Naive thymus-derived CD8-positive, alpha-beta T cell (primary cell): ENCODE measurements at regions not wholly inside any gene's neighbourhood (a gene's known extent, or its start where the extent isn't known, plus 50 kb on each side); places are given as distances from the start of the nearest gene placed in this dataset.

Experiments used
- ATAC-seq, 2 donors: fragments of 150-1000 bp; cut with Tn5 transposase in 1 of 2; sonication (Bioruptor Pico), chemical (Tn5 transposase) in 1 of 2; 1 replicate in 1 of 2; 2 replicates in 1 of 2; pipeline ENCODE4 v1.10.0; 2021; ENCODE audit warnings: mild to moderate bottlenecking in 2 of 2, moderate library complexity in 2 of 2
- POLR2A ChIA-PET: fragments of 350-600 bp; sonication (Branson Sonifier 250); formaldehyde crosslinking; loops from one replicate; lab custom pipeline; 2021; ENCODE audit warnings: antibody characterized with exemption; lab: Charles Lee
- DNase-seq, 10 donors: peaks; one replicate each; pipeline versions ENCODE4 v3.0.0 to v3.0.0-alpha.2; 2020 to 2022
- H3K27ac Mint-ChIP-seq, 10 donors: one replicate each; pipeline ENCODE4 v1.8.0; 2020 to 2022; ENCODE audit warnings: mild to moderate bottlenecking in 10 of 10, mixed read lengths in 10 of 10, moderate library complexity in 4 of 10, inconsistent platforms in 1 of 10
- H3K27me3 Mint-ChIP-seq, 5 donors: one replicate each; pipeline ENCODE4 v1.8.0; 2021 to 2022; ENCODE audit warnings: mixed read lengths in 5 of 5
- H3K36me3 Mint-ChIP-seq, 3 donors: one replicate each; pipeline ENCODE4 v1.8.0; 2020 to 2022; ENCODE audit warnings: mixed read lengths in 3 of 3, mild to moderate bottlenecking in 2 of 3, inconsistent platforms in 1 of 3
- H3K4me1 Mint-ChIP-seq, 4 donors: one replicate each; pipeline ENCODE4 v1.8.0; 2021 to 2022; ENCODE audit warnings: mixed read lengths in 4 of 4
- H3K4me3 Mint-ChIP-seq, 10 donors: one replicate each; pipeline ENCODE4 v1.8.0; 2020 to 2022; ENCODE audit warnings: mild to moderate bottlenecking in 10 of 10, mixed read lengths in 10 of 10, moderate library complexity in 6 of 10, inconsistent platforms in 1 of 10
- H3K9me3 Mint-ChIP-seq, 9 donors: one replicate each; pipeline ENCODE4 v1.8.0; 2020 to 2022; ENCODE audit warnings: mixed read lengths in 9 of 9, mild to moderate bottlenecking in 3 of 9, inconsistent platforms in 1 of 9, moderate library complexity in 1 of 9

GRCh38 chr4:167622481-167623240, 388.4 kb upstream of the SPOCK3 start:
- no peaks in the 10 kb centered on the region for H3K27me3 Mint-ChIP-seq
- H3K4me1 Mint-ChIP-seq: no peaks in the 10 kb centered on the region
- H3K27ac Mint-ChIP-seq: no peak overlapping the region
- DNase-seq: peak in 1 of 10 donors; percentile 5
- H3K36me3 Mint-ChIP-seq: no peaks in the 10 kb centered on the region
- no peak overlapping the region for H3K4me3 Mint-ChIP-seq
- peaks cover 0 to 8% (median 0%) of the 10 kb centered on the region in 9 donors for H3K9me3 Mint-ChIP-seq
- POLR2A ChIA-PET: no interaction called here
- ATAC-seq: no peak

- H3K27me3 Mint-ChIP-seq: no peaks in the 10 kb centered on the region
- H3K4me1 Mint-ChIP-seq: no peaks in the 10 kb centered on the region
- POLR2A ChIA-PET: no interaction called here
- DNase-seq: no peak
- no peak overlapping the region for H3K27ac Mint-ChIP-seq
- ATAC-seq: no peak
- H3K36me3 Mint-ChIP-seq: no peaks in the 10 kb centered on the region
- no peak overlapping the region for H3K4me3 Mint-ChIP-seq
- H3K9me3 Mint-ChIP-seq: peaks cover 0 to 4% (median 0%) of the 10 kb centered on the region in 9 donors
Measured at GRCh38 chr4:167623241-167623572, 388.9 kb upstream of the SPOCK3 start.

GRCh38 chr4:167629272-167629671, 395.0 kb upstream of the SPOCK3 start:
- DNase-seq: no peak
- POLR2A ChIA-PET: no interaction called here
- Mint-ChIP-seq H3K4me3 (no peak overlapping the region), H3K4me1 (no peaks in the 10 kb centered on the region), H3K9me3 (peaks cover 0 to 15% (median 5%) of the 10 kb centered on the region in 9 donors), H3K27ac (no peak overlapping the region), H3K36me3 (no peaks in the 10 kb centered on the region), H3K27me3 (no peaks in the 10 kb centered on the region)
- ATAC-seq: no peak

DNA sequence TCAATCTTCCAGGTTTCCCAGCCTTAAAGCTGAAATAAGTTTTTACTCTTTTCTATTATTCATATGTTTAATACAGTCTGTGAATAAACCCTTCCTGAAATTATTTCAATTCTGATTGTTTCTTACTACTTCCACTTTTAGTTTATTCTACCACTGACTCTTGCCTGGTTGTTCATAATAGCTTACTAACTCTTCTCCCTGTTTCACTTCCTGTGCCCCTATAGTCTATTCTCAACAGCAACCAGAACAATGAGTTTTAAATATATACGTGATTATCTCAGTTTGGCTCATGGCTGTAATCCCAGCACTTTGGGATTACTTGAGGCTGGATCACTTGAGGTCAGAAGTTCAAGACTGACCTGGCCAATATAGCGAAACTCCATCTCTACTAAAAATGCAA, 408.0 kb upstream of the SPOCK3 start:
- POLR2A ChIA-PET: no interaction called here
- ATAC-seq (no peak), DNase-seq (no peak)
- Mint-ChIP-seq H3K27me3 (no peaks in the 10 kb centered on the region), H3K27ac (no peak overlapping the region), H3K4me1 (no peaks in the 10 kb centered on the region), H3K4me3 (no peak overlapping the region), H3K36me3 (no peaks in the 10 kb centered on the region), H3K9me3 (peaks cover 0 to 17% (median 3%) of the 10 kb centered on the region in 9 donors)

GRCh38 chr4:167645358-167645757, 411.1 kb upstream of the SPOCK3 start:
- no peaks in the 10 kb centered on the region for H3K4me1 Mint-ChIP-seq
- DNase-seq (no peak), ATAC-seq (no peak)
- H3K36me3 Mint-ChIP-seq: no peaks in the 10 kb centered on the region
- no peak overlapping the region for H3K4me3 Mint-ChIP-seq
- no peak overlapping the region for H3K27ac Mint-ChIP-seq
- POLR2A ChIA-PET: no interaction called here
- H3K27me3 Mint-ChIP-seq: no peaks in the 10 kb centered on the region
- H3K9me3 Mint-ChIP-seq: peaks cover 0 to 12% (median 0%) of the 10 kb centered on the region in 9 donors

GRCh38 chr4:167652267-167652666, 418.0 kb upstream of the SPOCK3 start:
- H3K4me3 Mint-ChIP-seq: no peak overlapping the region
- DNase-seq (no peak), ATAC-seq (no peak)
- H3K9me3 Mint-ChIP-seq: peaks cover 0 to 22% (median 4%) of the 10 kb centered on the region in 9 donors
- no peaks in the 10 kb centered on the region for H3K36me3 Mint-ChIP-seq
- no peak overlapping the region for H3K27ac Mint-ChIP-seq
- H3K4me1 Mint-ChIP-seq: no peaks in the 10 kb centered on the region
- POLR2A ChIA-PET: no interaction called here
- no peaks in the 10 kb centered on the region for H3K27me3 Mint-ChIP-seq

DNA sequence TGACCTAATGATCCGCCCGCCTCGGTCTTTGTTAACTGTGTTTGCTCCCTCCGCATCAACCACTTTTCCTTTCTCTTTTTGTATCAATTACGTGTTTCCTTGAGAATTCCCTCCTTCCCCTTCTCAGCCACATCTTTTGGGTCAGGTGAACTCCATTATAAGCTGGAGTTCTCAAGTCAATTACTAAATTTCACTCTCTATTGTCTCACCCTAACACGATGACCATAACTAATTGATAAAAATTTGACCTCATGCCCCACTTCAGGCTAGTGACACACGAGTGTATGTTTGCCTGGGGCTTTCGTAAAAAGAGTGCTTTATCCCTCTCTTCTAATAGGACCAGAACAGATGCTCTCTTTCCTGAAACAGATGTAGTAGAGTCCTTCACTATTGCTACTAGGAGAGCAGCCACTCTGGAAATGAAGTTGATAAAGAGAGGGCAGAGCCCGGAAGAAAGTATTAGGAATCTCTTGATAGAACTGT, 403.6 kb upstream of the ANXA10 start:
- ATAC-seq (no peak), DNase-seq (no peak)
- POLR2A ChIA-PET: no interaction called here
- H3K27me3 Mint-ChIP-seq: no peaks in the 10 kb centered on the region
- no peaks in the 10 kb centered on the region for H3K36me3 Mint-ChIP-seq
- no peak overlapping the region for H3K27ac Mint-ChIP-seq
- H3K4me1 Mint-ChIP-seq: no peaks in the 10 kb centered on the region
- H3K9me3 Mint-ChIP-seq: peaks cover 0 to 16% (median 5%) of the 10 kb centered on the region in 9 donors
- H3K4me3 Mint-ChIP-seq: no peak overlapping the region

DNA sequence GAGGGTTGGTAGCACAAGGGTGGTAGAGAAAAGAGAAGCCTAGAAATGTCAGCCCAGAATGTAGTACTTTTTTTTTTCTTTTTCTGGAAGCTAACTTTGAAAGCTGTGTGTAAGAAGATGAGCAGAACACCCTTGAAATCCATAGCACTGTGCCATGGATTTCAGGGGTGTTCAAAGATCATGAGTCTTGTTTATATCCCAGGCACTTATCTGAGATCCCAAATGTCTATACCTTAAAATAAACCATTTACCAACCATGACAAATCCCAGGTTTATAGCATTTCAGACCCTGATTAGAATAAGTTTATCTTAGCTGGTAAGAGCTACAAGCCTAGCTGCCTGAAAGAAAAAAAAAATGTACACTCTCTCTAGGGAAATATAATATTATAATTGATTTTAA, 389.9 kb upstream of the ANXA10 start:
- no peak for DNase-seq
- no peaks in the 10 kb centered on the region for H3K4me1 Mint-ChIP-seq
- no peak for ATAC-seq
- no peak overlapping the region for H3K27ac Mint-ChIP-seq
- H3K9me3 Mint-ChIP-seq: peaks cover 0 to 11% (median 0%) of the 10 kb centered on the region in 9 donors
- H3K36me3 Mint-ChIP-seq: no peaks in the 10 kb centered on the region
- H3K4me3 Mint-ChIP-seq: no peak overlapping the region
- no peaks in the 10 kb centered on the region for H3K27me3 Mint-ChIP-seq
- POLR2A ChIA-PET: no interaction called here

- H3K9me3 Mint-ChIP-seq: peaks cover 0 to 12% (median 0%) of the 10 kb centered on the region in 9 donors
- no peak overlapping the region for H3K27ac Mint-ChIP-seq
- ATAC-seq: no peak
- H3K4me1 Mint-ChIP-seq: no peaks in the 10 kb centered on the region
- DNase-seq: no peak
- H3K27me3 Mint-ChIP-seq: no peaks in the 10 kb centered on the region
- H3K4me3 Mint-ChIP-seq: no peak overlapping the region
- POLR2A ChIA-PET: no interaction called here
- H3K36me3 Mint-ChIP-seq: no peaks in the 10 kb centered on the region
Measured at GRCh38 chr4:167711517-167711916, 380.8 kb upstream of the ANXA10 start.

- POLR2A ChIA-PET: no interaction called here
- Mint-ChIP-seq H3K27ac (no peak overlapping the region), H3K4me1 (no peaks in the 10 kb centered on the region), H3K36me3 (no peaks in the 10 kb centered on the region), H3K9me3 (peaks cover 0 to 14% (median 3%) of the 10 kb centered on the region in 9 donors), H3K4me3 (no peak overlapping the region), H3K27me3 (no peaks in the 10 kb centered on the region)
- DNase-seq (no peak), ATAC-seq (no peak)
Measured at GRCh38 chr4:167713756-167714155, 378.6 kb upstream of the ANXA10 start.

DNA sequence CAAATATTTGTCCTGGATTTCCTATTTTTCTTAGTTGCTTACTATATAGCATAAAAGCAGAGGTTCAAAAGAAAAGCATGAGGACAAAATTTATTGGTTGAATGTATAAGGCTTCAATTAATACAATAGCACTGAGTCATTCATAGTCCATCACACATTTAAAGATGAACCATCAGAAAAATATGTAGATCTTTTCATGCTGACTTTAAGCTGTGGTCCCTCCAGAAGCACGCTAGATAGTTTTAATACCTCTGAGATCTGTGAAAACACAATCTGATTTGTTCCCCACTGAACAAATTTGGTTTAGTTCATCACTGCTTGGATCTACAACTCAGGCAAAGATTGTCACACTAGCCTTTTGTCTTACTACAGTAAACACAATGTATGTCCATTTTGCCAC, 377.2 kb upstream of the ANXA10 start:
- peaks cover 0 to 14% (median 3%) of the 10 kb centered on the region in 9 donors for H3K9me3 Mint-ChIP-seq
- no peak overlapping the region for H3K4me3 Mint-ChIP-seq
- ATAC-seq (no peak), DNase-seq (no peak)
- POLR2A ChIA-PET: no interaction called here
- no peaks in the 10 kb centered on the region for H3K4me1 Mint-ChIP-seq
- H3K27me3 Mint-ChIP-seq: no peaks in the 10 kb centered on the region
- no peak overlapping the region for H3K27ac Mint-ChIP-seq
- no peaks in the 10 kb centered on the region for H3K36me3 Mint-ChIP-seq

DNA sequence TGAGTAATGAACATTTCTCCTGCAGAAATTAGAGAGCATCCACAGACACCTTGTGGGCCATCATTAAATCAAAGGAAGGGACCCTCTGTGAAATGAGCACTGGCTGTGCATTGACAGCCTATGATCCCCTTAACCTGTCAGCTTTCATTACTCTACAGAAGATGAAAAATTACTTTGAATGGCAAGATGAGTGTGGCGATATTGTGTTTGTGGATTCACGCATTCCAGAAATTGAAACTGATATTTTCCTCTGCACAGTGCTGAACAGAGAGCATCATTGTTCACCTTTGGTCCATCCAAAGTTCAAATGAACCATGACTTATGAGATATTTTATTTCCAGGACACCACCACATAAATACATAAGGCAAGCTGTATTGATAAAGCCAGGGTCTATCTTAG, 374.8 kb upstream of the ANXA10 start:
- Mint-ChIP-seq H3K4me1 (no peaks in the 10 kb centered on the region), H3K27me3 (no peaks in the 10 kb centered on the region), H3K4me3 (no peak overlapping the region), H3K27ac (no peak overlapping the region), H3K9me3 (peaks cover 0 to 14% (median 5%) of the 10 kb centered on the region in 9 donors), H3K36me3 (no peaks in the 10 kb centered on the region)
- ATAC-seq (no peak), DNase-seq (no peak)
- POLR2A ChIA-PET: no interaction called here

GRCh38 chr4:167721617-167722486, 370.5 kb upstream of the ANXA10 start:
- no peak for ATAC-seq
- no peak overlapping the region for H3K27ac Mint-ChIP-seq
- POLR2A ChIA-PET: no interaction called here

More at GRCh38 chr4:167721617-167722486, 370.5 kb upstream of the ANXA10 start:
- Mint-ChIP-seq H3K9me3 (peaks cover 2 to 27% (median 8%) of the 10 kb centered on the region in 9 donors), H3K36me3 (no peaks in the 10 kb centered on the region), H3K4me1 (no peaks in the 10 kb centered on the region), H3K4me3 (no peak overlapping the region), H3K27me3 (no peaks in the 10 kb centered on the region)
- DNase-seq: no peak
